ENCODE measurements at regions not wholly inside any gene's neighbourhood (a gene's known extent, or its start where the extent isn't known, plus 50 kb on each side); places are given as distances from the start of the nearest gene placed in this dataset.

GRCh38 chr3:107894998-107895397 lies 195.8 kb downstream of the CD47 start:
- no peak for DNase-seq

DNA sequence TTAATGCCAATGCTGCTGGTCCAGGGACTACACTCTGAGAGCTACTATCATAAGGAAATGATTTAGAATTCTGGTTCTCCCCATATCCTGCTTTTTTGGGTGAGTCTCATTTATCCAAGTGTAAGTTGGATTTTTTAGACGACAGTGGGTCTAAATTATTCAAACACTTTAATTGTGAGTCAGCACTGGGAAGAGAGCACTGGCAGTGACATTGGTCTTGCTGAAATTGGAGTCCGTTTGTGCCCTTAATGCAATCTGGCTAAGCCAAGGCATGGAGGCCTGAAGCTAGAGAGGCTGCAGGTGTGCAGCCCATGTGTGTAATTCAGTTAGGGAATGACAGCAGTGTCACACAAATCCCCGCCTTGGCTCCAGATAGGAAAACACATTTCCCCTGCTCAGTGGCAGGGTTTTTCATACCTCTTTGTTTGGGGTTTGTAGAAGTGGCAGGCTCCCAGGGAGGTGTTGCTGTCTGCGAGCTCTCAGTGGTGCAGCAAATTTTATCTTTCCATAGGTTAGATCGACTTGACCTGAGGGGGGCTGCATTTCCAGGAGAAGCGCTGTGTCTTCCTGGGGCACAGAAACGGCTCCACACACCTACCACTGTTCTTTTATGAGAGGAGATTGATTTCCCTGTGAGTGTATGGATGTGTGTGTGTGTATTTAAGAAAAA lies 197.7 kb downstream of the CD47 start:
- no peak for DNase-seq

- no peak for DNase-seq
Measured at GRCh38 chr3:107884719-107885460, 205.9 kb downstream of the CD47 start.

DNA sequence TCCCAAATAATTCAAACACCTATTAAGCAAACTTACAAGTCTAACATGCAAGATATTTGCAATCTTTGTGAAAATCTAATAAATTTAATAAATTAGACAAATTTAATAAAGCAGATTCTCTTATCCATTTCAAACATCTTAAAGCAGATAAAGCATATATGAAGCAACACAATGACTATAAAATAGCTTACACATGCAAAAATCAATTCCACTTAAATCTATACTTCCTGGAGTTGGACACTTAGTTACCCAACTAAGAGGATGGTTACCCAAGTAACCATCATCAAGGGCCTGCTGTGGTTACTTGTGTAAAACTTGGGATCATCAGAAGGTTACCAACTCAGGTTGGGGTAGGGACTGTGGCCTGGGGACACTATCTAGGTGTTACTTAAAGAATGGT lies 206.8 kb downstream of the CD47 start:
- no peak for DNase-seq

DNA sequence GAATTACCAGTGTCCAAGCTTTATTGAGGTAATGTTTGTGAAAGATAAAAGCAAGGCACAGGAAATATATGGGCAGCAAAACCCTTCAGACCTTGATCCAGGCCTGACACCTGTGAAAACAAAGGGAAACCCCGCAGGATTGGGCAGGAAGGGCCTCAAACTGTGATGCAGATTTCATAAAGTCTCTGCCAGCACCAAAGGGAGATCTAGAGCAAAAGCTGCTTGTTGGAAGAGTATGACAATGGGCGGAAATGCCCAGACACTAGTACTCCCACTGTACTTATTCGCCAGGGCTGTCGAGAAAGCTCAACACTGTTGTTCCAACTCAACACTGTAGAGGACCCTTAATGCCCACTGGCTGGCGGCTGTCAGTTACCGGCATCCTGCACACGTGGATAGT lies 207.9 kb downstream of the CD47 start:
- no peak for DNase-seq

GRCh38 chr3:107882261-107882660 lies 208.6 kb downstream of the CD47 start:
- DNase-seq, result no peak

DNA sequence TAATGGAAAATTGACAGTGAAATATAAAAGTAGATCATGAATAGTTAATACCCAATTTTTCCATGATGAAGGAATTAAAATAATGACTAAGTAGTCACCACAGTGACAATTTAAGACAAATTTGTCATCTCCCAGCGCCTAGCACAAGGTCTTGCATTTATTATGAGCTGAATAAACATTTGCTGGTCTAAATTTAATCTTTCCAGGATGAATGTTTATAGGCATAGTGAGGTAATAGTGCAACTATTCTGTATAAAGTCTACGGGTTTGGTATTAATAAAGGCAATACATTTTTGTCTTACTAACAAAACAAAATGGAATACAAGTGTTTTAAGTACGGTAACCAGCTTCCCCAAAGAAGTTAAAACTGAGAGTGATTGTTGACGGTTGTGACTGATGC lies 209.3 kb downstream of the CD47 start:
- no peak for DNase-seq

DNA sequence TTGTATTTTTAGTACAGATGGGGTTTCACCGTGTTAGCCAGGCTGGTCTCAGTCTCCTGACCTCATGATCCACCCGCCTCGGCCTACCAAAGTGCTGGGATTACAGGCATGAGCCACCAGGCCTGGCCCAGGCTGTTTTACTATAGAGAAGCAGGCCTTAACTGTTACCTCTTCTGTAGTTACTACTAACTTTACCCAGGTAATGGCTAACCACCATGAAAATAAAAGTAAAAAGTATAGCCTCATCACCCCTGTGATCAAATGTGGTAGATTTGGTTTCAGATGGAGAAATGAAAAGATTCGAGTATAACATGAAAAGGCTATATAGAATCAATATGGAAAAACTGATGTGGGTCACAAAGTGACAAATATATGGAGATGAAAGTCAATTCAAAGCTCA lies 210.1 kb downstream of the CD47 start:
- no peak for DNase-seq

DNA sequence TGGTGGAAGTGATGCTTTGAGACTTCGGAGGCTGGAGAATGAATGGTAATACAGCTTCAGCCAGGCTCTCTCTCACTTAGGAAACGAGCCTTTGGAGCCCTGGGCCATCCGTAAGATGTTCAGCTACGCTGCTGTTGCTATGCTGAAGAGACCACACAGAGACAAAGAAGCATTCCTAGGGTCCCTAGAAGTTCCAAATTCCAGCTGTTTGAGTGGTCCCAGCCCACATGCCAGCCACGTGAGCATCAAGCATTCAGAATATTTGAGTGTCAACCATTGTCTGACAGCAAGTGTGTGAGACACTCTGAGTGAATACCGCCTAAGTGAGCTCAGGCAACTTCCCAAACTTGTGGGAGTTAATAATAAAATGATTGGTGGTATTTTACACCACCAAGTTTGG lies 212.9 kb downstream of the CD47 start:
- no peak for DNase-seq

DNA sequence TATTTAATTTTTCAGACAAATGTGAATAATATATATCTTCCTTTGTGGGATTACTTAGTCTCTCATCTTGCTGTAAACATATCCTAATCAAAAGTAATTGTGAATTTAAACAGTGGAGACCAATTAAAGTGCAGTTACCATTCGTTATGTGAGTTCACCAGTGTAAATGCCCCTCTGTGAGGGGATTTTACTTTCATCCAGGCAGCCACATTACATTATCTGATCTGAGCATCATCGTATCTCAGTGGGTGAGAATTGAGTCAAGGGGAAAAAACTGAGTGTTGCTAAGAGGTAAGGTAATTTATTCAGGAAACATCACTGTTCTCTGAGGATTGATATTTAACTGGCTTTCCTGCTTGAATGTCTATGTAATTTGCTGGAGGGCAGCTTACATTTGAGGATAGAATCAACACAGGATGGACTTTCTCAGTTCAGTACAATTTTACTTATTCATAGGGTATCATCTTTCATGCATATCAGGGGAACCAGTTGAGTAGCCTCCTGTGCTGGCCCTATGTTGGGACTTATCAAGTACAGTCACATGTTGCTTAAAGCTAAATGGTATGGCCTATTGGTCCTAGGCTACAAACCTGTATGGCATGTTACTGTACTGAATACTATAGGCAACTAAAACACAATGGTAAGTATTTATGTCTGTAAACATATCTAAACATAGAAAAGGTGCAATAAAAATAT lies 219.7 kb downstream of the CD47 start:
- DNase-seq, result no peak

DNA sequence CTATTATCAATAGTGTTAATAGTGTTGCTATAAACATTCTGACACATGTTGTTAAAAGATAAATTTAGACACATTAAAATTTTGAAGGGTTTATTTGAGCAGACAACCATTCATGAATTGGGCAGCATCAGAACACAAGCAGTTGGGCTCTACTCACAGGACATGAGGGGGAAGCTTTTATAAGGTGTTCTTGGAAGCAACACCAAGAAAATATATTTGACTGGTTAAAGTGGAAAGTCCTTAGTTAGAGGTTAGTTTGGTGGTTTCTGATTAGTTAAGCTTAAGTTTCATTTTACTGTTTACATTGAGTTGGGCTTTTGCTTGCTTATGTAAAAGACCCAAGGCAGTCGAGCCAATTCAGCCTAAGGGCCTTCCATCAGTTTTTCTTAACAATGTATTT lies 220.7 kb downstream of the CD47 start:
- DNase-seq, result no peak

DNA sequence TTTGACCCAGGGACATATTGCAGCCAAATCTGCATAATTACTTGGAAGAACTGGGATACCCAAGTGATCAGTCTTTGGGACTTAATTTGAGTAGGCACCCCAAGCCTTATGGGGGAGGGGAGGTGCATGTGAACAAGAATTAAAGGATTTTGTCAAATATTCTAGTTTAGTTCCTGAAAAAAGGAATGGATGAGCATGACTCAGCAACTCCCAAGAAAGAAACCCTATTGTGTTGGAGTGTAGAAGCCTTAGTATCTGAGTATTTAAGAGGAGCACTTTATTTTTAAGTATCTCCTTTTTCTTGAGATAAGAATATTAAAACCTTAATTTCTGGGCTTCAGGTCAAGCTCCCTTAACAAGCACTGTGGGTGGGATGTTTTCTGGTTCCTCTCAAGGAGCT lies 222.4 kb downstream of the CD47 start:
- no peak for DNase-seq

GRCh38 chr3:107861904-107862303 lies 228.9 kb downstream of the CD47 start:
- DNase-seq, result no peak

DNA sequence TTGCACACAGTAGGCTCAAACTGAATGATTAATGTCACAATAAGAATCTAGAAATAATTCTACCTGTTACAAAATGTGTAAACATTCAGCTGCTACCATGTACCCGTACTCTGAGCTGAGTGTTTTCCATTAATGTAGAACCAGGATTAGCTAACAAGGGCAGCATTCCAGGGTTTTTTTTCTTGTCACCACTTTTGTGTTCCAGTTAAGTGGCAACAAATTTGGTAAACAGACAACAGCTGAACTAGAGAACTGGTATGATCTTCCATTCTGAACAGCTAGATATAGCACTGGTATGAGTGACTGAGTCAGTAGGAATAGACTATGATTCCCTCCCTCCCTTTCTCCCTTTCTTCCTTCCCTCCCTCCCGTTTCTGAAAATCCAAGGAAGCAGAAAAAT lies 229.4 kb downstream of the CD47 start:
- DNase-seq, result no peak
